Iris pigment epithelial cell (primary cell): ENCODE measurements at regions not wholly inside any gene's neighbourhood (a gene's known extent, or its start where the extent isn't known, plus 50 kb on each side); places are given as distances from the start of the nearest gene placed in this dataset.
A peak's percentile ranks its signal among the peaks of the same experiment; 100 is the strongest.

Source experiments
- DNase-seq: peaks from one replicate; pipeline ENCODE4 v3.0.0-alpha.2; 2011; ENCODE audit warnings: low read depth

DNA sequence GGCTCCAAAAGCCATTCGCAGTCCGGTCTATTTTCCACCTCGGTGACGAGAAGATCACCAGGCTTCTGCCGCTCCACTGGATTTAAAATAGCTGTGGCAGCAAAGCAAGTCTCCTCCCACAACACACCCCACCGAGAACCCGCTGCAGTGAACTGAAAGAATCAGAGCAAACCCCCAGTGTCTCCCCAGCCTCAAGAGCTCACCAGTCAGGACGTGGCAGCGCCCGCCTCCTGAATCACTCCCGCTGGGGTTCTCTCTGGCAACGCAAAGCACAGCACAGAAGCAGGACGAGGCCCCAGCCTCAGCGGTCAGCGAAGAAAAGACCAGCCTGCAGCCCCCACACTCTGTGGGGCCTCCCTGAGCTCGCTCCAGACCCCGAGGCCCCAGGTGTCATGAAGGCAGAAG is 126.1 kb upstream of the PPP2R2D start:
- DNase-seq: no peak

DNA sequence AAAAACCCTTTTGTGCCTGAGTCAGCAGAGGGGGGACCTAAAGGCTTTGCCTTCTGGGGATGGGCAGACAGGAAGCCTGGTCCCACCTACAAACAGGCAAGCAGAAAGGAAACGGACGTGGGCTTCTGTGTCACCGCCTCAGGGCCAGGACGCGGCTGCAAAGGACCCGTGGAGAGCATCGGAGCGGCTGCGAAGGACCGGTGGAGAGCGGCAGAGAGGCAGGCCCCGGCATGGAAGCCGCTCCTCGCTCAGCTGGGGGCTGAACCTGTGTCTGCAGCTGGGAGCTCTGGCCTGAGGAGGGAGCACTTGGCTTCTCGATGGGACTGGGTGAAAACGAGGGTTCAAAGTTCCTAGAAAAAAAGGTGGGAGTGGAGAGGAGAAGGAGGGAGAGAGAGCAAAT is 125.4 kb upstream of the PPP2R2D start:
- DNase-seq: no peak

DNA sequence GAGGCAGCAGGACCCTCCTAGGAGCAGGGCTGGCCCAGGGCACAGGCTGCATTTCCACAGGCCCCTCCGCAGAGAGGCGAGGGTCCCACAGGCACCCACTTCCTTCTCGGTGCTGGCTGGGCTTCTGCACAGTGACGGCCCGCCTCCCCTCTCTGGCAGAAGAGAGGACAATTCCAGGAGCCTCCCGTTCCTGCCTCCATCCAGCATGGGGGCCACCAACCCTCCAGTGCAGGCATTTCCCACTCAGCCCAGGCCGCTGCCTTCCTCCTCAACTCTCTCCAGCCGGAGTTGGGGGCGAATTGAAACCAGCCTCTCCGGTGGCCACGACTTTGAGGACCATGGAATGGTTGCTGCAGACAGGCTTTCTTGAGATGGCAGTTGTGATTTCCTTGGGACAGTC is 125.0 kb upstream of the PPP2R2D start:
- DNase-seq: no peak

DNA sequence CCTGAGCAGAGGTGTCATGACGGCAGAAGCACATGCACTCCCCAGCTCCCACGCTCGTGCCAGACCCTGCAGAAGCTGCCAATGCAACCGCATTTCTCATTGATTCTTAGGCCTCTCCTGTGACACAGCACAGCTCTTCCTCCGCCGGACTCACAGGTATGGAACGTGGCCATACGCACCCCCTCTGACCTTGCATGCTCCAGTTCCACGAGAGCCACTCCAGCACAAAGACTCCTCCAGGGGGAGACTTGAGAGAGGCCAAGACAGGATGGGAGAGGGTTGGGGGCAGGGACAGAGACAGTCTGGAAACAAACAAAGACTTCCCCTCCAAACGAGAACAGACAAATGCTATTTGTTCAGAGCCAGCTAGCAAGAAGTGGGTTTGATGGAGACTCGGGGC is 124.3 kb upstream of the PPP2R2D start:
- DNase-seq: no peak

DNA sequence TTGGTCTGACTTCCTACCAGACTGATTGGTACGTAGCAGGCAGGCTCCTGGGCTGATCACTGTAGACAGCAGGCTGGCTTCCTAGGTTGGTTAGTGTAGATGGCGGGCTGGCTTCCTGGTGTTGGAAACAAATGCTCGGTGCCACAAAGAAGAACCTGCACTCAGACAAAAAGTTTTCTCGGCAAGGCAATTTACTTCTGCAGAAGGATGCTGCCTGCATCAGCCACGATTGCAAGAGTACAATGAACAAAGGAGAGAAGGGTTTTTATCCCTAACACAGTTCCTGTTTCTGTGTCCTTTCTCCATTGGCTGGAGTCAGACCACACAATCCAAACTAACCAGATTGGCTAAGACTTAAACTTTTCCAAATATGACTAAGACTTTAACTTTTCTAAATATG is 123.6 kb upstream of the PPP2R2D start:
- DNase-seq: no peak

DNA sequence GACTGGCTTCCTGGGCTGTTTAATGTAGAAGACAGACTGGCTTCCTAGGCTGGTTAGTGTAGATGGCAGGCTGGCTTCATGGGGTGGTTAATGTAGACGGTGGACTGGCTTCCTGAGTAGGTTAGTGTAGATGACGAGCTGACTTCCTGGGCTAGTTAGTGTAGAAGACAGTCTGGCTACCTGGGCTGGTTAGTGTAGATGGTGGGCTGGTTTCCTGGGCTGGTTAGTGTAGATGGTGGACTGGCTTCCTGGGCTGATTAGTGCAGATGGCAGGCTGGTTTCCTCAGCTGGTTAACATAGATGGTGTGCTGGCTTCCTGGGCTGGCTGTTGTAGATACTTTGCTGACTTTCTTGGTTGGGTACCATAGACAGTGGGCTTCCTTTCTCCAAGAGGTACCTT is 122.9 kb upstream of the PPP2R2D start:
- no peak for DNase-seq

DNA sequence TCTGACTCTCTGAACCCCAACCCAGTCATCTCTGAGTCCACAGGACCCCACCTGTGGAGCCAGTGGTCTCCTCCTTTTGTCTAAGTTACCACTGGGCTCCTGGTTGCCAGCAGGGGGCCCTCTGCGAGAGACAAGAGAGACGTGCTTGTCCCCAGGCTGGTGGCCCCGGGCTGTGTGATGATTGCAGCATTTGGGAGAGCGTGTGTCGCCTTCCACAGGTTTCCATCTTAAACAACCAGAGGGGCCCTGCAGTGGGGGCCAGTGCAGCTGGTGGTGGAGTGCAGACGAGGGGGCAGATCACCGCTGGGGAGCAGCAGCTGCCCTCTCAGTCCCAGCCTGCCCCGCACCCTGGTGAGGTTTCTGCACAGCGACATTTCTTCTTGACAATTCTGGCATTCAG is 122.4 kb upstream of the PPP2R2D start:
- DNase-seq: no peak

DNA sequence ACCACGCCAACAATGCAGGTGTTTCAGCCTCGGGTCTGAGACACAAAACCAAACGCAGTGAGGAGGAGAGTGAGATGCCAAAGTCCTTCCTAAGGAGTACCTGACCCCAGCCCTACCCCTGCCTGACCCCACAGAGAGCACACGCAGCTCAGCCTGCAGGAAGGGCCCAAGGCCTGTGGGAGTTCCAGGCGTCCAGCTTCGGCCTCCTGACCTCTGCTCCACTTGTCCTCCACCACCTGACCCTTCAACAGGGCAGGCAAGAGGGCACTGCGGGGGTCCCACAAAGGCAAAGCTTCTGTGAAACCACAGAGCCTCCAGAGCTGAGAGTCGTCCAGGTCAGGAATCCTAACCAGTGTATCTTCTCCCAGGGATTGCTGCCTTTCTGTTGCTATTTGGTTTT is 122.0 kb upstream of the PPP2R2D start:
- no peak for DNase-seq

DNA sequence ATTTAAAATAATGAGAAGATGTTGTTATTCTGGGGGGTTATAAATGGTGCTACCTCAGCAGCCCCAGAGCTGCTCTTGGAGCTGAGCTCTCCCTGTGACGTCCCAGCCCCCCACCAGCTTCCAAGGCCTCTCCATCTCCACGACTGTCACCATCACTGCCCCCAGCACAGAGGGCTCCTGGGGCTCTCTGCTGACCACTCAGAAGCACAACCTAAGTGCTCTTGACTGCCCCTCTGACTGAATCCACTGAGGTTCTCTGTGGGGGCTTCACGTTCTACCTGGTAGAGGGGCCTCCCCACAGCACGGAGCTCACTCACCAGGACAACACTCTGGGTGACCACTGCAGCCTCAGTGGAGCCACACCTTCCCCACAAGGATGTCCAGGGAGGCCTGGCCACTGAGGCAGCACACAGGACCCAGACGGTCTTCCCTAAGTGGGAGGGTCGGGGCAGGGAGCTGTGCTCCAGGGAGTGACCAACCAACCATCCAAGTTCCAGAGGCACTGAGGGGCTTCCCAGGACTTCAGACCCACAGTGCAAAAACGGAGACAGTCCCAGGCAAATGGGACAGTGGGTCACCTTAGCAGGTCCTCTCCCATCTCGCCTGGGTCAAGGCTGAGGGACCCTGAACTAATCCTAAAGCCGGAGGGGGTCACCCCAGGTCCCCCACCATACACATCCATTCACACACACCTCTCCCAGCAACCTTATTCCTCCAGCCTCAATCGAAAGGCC is 121.0 kb upstream of the PPP2R2D start:
- DNase-seq: no peak

DNA sequence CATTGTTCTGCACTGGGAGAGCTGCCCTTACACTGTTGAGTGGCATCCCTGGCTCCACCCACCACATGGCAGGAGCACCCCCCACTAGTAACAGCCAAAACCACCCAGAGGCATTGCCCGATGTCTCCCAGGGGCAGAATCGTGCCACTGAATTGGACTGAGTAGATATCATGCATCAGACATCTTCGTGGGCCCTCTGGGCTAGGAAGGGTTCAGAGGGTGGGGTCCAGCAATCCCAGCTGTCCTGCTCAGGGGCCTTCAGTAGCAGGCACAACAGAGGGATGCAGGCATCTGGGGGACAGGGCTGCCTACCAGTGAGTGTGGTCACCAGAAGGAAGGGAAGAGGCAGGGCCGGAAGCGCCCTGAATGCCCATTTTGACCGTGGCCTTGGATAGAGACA is 119.7 kb upstream of the PPP2R2D start:
- no peak for DNase-seq

DNA sequence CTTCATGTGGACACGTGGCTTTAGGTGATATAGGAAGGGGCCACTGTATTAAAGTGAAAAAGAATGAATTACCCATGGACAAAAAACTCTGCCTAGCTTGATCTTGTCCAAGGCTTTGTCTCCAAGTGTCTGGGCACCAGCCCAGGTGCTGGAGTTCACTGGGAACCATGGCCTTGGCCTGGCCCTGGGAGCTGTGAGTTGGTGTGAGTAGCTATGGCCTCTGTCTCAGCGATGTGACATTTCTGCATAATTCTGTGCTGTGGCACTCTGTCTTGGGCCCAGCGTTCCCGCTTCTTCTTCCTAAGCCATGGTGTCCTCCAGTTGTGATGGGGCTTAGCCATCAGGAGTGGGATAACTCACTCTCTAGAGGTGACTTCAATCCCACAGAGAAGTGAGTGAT is 119.0 kb upstream of the PPP2R2D start:
- no peak for DNase-seq

DNA sequence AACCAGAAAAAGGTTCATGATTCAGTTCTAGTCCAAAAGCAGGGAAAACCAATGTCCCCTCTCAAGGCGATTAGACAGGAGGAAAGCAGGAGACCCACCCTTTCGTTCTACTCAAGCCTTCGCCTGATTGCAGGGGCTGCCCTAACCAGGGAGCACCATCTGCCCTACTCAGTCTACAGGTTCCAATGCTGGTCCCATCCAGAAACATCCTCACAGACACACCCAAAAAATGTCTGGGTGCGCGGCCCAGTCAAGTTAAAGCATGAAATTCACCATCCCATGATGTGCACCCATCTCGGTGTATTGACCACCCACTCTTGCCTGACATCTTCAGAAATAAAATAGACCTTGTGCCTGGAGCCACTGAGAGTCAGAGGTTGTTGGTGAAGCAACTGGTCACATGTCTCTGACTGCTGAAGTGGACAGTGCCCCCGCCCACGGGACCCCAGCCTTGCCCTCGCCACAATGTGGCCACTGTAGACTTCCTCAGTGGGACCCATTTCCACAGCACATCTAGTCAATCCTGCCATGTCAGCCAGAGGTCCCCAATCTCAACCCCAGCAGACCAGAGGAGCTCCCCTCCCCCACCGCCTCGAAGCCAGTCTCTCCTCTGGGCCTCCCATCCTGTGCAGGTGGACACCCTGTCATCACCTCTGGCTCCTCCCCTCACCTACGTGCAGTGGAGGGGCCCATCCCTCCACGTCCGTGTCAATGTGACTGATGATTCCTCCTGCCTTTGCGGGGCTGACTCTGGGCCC is 116.3 kb upstream of the PPP2R2D start:
- no peak for DNase-seq

DNA sequence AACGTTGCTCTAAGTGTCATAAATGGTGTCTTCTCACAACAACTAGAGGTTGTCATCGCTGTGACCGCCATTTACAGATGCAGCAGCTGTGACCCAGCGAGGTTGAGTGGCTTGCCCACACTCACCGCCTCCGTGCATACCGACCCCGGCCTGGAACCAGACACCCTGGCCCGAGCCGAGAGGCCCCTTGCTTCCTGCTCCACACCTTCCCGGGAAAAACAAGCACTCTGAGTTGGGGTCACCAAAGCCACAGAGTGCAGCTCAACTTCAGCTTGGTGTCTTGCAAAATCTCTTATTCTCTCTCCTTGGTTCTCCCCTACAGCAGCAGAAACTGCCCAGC is 115.7 kb upstream of the PPP2R2D start:
- DNase-seq: no peak

DNA sequence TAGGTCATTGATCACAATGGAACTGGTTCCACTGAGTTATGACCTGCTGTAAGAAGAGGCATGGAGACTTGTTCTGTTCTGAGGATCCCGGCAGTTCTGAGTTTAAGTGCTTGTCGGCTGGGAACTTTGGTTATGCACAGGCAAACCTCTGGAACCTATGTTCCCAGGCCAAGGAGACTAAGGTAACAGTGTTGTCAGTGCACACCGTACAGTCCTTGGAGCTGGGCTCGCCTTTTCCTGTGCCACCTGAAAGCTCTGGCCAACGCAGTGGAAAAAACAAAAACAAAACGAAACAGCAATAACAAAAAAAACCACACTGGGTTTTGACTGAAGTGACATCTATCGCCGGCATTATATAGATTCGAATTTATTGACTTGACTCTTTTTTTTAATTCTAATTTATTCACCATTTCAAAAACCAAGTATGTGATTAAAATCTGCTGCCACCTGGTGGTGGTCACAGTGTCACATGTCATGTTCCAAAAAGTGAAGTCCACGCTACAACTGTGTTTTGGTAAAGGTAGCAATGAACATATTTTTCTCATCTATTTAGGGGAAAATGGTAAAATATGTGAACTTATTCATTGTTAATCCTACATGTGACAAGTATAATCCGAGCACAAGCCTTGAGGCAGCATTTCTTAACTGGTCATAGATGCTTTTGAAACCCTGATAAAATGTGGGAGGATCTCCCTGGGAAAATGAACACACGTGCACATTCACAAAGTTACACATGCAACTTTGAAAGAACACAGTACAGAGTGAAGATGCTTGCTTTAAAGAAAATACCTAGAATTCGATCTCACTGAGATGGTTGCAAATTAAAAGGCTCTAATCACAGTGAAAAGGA is 113.8 kb upstream of the PPP2R2D start:
- DNase-seq: peak; percentile 47

DNA sequence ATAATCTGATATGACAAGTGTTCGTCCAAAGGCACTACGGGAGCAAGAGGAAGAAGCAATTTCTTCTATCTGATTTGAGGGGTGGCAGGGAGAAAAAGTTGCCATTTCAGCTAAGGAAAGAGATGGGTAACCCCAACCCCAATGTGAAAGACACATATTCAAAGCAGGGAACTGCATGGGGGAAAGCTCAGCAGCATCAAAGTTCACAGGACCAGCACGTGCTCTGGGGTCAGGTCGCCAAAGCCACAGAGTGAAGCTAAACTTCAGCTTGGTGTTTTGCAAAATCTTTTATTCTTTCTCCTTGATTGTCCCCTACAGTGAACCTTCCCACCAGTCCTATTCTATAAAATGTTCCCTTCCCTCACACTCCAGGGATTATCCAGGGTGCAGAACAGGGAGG is 112.8 kb upstream of the PPP2R2D start:
- no peak for DNase-seq

DNA sequence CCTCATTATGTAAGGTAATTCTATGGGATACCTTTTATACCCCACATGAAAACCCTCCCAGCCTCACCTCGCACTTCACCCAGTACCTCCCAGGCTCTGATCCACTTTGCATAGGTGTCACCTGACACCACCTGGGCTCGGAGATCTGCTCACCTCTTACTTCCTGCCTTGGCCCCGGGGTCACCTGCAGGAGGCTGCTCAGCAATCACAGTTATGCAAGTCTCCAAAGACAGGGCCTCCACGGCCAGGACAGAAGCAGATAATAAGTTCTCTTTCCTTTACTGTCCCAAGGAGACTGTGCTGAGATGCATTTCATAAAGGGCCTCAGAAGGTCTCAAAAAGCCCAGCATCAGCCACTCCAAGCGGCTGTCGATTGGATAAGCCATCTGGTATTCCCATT is 112.4 kb upstream of the PPP2R2D start:
- no peak for DNase-seq

DNA sequence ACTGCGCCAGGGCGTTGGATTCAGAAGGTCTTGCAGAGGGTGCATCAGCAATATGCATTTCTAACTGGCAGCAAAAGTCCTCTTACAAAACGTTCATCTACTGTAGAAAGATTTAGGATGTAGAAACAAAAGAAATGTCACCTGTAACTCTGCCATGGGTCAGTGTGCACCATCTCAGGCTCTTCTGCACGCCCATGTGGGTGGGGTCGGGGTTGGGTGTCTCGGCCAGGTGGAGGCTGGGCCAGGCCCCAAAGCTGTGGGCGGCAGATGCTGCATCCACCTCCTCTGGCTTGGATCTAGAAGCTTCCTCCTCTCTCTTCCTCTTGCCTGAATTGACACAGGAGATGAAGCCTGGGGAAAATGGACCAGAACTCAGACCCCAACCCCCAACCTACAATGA is 111.3 kb upstream of the PPP2R2D start:
- DNase-seq: no peak

DNA sequence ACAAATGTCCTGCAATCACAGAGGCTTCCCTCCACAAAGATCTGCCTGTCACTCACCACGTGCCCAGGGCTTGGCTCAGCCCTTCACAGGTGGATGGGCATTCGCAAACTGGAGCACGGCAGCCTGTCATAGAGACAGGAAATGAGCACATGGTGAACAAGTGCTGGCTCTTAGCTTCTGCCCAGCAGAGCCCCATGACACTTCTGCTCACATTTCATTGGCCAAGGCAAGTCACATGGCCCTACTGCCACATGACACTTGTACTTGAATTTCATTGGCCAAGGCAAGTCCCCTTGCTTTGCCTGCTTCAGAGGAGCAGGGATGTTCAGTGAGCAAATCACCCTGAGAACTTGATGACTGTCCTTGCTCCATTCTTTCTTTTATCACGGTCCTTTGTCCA is 110.8 kb upstream of the PPP2R2D start:
- no peak for DNase-seq

DNA sequence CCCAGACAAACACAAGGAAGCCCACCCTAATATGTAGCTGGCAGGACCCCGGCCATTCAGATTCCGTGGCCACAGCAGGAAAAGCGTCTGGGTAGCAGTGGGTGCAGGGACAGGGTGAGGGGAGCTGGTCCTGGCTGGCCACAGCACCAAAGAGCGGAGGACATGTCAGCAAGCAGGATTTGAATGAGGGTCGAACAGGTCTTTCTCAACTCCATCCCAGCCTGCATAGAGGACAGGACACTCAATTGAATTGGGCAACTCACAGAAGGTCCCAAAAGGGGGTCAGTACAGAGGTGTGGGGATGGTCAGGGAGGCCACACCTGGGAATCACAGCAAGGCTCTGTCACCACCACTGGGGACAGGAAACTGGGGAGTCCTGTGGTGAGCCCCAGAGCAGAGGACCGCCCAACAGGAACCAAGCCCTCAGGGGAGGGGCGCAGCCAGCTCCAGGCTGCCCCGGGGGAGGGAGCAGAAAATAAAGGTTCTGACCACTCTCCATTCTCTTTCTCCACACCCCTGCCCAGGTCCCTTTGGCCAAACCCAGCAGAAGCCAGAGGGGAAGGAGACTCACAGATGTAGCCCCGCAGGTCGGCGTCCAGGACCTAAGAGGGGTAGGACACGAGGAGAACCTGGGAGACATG is 108.7 kb upstream of the PPP2R2D start:
- DNase-seq: no peak

DNA sequence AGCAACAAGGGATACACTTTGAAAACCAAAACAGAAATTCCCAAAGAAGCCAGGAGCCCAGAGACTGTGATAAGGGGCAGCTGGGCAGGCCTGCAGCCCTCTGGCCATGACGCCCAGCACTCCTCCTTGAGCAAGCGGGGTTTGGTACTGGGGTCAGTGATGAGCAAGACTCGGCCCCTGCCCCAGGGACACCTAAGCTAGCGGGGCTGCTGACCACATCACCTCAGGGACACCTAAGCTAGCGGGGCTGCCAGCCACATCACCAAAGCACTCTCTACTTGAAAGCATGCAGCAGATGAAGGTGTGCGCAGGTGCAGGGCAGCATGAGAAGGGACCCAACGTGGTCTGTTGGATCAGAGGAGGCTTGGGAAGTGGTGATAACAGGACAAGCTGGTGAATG is 108.0 kb upstream of the PPP2R2D start:
- no peak for DNase-seq

DNA sequence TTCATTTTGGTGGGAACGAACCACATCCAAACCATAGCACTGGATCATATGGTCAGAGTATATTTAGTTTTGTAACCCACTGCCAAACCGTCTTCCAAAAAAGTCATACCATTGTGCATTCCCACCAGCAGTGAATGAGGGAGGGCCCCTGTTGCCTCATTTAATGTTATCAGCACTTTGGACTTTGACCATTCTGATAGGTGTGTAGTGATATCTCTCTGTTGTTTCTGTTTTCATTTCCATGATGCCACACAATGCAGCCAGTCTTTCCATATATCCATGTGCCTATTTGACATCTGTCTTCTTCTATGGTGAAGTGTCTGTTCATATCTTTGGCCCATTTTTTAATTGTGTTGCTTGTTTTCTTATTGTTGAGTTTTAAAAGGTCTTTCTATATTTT is 105.0 kb upstream of the PPP2R2D start:
- no peak for DNase-seq

DNA sequence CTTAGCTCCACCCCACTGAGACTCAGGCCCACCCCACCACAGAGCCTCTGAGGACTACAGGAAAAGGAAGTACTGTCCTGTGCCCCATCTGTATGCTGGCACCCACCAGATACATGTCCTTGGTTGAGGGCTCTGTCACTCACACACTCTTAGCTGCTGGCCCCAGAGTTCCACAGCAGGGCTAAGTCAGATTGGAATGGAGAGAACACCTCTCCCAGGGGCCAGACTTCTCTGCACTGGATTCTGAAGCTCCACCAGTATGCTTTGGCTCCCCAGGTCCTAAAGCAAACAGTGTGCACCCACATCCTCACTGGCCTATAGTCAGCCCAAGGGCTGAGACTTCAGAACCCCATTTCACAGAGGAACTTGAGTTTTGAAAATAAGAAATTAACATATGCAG is 103.2 kb upstream of the PPP2R2D start:
- DNase-seq: no peak

DNA sequence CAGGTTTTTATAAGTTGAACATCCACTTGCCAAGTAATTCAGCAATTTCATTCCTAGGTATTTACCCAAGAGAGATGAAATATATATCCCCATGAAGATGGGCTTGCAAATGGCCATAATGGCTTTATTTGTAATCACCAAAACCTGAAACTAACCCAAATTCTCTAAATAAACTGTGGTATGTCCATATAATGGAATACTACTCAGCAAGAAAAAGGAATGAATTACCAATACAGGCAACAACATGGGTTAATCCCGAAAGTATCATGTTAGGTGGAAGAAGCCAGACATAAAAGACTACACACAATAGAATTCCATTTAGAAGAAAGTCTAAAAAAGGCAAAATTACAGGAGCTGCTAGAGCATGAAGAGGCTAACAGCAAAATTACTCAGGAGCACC is 101.4 kb upstream of the PPP2R2D start:
- DNase-seq: no peak
